Ishikawa (cell line): ENCODE measurements at regions not wholly inside any gene's neighbourhood (a gene's known extent, or its start where the extent isn't known, plus 50 kb on each side); places are given as distances from the start of the nearest gene placed in this dataset.

Source experiments
- CEBPB ChIP-seq: IDR thresholded peaks from 2 replicates; pipeline ENCODE4 v1.6.1; 2012
- CREB1 ChIP-seq: IDR thresholded peaks from 2 replicates; pipeline ENCODE4 v1.6.1; 2012; ENCODE audit warnings: low read depth
- EGR1 ChIP-seq: IDR thresholded peaks from 2 replicates; pipeline ENCODE4 v1.6.1; 2012
- EP300 ChIP-seq: IDR thresholded peaks from 2 replicates; pipeline ENCODE4 v1.6.1; 2012; ENCODE audit warnings: borderline replicate concordance
- FOXM1 ChIP-seq: IDR thresholded peaks from 2 replicates; pipeline ENCODE4 v1.6.1; 2012; ENCODE audit warnings: low read depth, borderline replicate concordance
- NFIC ChIP-seq: IDR thresholded peaks from 2 replicates; pipeline ENCODE4 v1.6.1; 2012
- RAD21 ChIP-seq: IDR thresholded peaks from 2 replicates; pipeline ENCODE4 v1.6.1; 2012; ENCODE audit warnings: low read depth
- REST ChIP-seq: IDR thresholded peaks from 2 replicates; pipeline ENCODE4 v1.6.1; 2012; ENCODE audit warnings: low read depth, mild to moderate bottlenecking
- TAF1 ChIP-seq: IDR thresholded peaks from 2 replicates; pipeline ENCODE4 v1.6.1; 2012; ENCODE audit warnings: low read depth, mild to moderate bottlenecking
- TCF12 ChIP-seq: IDR thresholded peaks from 2 replicates; pipeline ENCODE4 v1.6.1; 2012; ENCODE audit warnings: low read depth
- TEAD4 ChIP-seq: IDR thresholded peaks from 2 replicates; pipeline ENCODE4 v1.6.1; 2012
- YY1 ChIP-seq: IDR thresholded peaks from 2 replicates; pipeline ENCODE4 v1.6.1; 2012; ENCODE audit warnings: low read depth
- ZBTB7A ChIP-seq: IDR thresholded peaks from 2 replicates; pipeline ENCODE4 v1.6.1; 2012; ENCODE audit warnings: low read depth
- TF ChIP-seq, protein P1 (sequence below): IDR thresholded peaks from 2 replicates; pipeline ENCODE4 v1.6.1; 2012
- TF ChIP-seq, protein P2 (sequence below): IDR thresholded peaks from 2 replicates; pipeline ENCODE4 v1.6.1; 2012

- TF ChIP-seq TEAD4 = no peak
- no peak for TF ChIP-seq NFIC
- TF ChIP-seq EP300 = no peak
- no peak for TF ChIP-seq EGR1
- TF ChIP-seq CREB1 = no peak
- TF ChIP-seq CEBPB = no peak
- no peak for TF ChIP-seq TAF1
- TF ChIP-seq, protein P1, sequence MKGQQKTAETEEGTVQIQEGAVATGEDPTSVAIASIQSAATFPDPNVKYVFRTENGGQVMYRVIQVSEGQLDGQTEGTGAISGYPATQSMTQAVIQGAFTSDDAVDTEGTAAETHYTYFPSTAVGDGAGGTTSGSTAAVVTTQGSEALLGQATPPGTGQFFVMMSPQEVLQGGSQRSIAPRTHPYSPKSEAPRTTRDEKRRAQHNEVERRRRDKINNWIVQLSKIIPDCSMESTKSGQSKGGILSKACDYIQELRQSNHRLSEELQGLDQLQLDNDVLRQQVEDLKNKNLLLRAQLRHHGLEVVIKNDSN = no peak
Observed at GRCh38 chrX:9352243-9352642, 112.6 kb upstream of the TBL1X start.

DNA sequence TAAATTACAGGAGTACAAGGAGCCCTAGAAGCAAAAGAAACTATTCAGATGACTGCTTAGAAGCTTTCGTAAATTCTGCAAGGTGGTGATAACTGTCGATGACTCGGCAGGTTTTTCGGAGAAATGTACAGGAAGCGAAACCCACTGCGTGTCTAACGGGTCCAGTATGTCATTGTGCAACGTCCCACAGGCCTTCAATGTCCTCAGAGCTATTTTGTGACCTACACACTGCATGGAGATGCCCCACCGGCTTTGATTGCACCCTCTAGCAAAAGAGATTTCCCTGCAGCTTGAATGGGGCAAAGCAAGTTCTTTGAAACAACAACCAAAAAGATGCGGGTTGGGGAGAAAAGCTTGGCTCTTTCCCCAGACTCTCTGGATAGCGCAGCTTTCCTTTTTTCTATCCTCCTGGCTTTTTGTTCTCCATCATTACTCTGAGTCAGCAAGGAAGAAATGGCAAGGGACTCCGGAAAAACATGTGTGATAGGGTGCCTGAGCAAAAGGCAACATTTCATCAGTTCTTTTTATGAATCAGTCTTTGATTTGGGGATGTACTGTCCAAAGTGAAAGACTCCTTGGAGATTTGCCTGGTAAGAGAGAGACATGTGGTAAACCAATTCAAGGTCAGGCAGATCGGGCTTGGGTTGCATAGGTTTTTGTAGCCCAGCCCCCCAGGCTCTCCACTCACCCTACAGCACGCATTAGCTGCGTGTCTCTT lies 112.0 kb upstream of the TBL1X start:
- TF ChIP-seq TCF12 (no peak), CREB1 (no peak), REST (no peak), YY1 (no peak), NFIC (no peak), TAF1 (no peak), EGR1 (no peak)

GRCh38 chrX:9354918-9355317 lies 109.9 kb upstream of the TBL1X start:
- TF ChIP-seq RAD21 = no peak
- no peak for TF ChIP-seq TCF12
- no peak for TF ChIP-seq EP300
- no peak for TF ChIP-seq CEBPB
- TF ChIP-seq, protein P2, sequence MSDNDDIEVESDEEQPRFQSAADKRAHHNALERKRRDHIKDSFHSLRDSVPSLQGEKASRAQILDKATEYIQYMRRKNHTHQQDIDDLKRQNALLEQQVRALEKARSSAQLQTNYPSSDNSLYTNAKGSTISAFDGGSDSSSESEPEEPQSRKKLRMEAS = no peak
- no peak for TF ChIP-seq TAF1
- TF ChIP-seq, protein P1 = no peak
- TF ChIP-seq ZBTB7A = no peak
- TF ChIP-seq REST = no peak
- TF ChIP-seq YY1 = no peak

DNA sequence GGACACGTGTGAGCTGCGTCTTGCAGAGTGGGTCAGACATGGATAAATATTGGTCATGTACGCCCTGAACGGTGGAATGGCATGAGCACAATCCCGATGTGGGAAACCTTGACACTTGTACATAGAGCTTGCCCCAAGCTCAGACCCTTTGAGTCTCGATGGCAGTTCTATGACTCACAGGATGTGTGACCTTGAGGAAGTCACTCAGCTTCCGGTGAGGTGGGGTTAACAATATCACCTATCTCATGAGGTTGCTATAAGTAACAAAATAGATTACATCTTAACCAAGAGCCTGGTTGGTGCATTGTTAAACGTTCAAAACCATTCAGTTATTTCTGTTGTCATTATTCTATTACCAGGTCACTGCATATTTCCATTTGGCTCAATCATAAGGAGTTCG lies 109.1 kb upstream of the TBL1X start:
- no peak for TF ChIP-seq EGR1
- no peak for TF ChIP-seq REST
- no peak for TF ChIP-seq TCF12
- TF ChIP-seq TEAD4 = no peak

DNA sequence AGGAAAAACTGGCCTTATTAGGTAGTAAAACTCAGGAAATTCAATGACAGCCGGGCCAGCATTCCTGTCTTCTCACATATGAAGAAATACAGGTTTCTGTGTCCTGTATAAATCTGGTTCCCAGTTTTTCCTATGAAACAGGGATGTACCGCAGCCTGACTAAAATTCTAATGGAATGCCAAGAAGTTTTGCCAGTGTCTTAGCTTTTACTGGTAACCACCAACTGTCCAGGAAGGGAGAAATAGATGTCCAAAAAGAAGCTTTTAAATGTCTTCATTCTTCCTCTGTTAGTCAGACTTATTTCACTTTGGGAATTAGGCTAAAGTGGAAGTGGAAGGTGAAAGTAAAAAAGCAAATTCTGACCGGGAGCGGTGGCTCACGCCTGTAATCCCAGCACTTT lies 108.0 kb upstream of the TBL1X start:
- TF ChIP-seq, protein P1 = no peak
- TF ChIP-seq TCF12 = no peak
- no peak for TF ChIP-seq TEAD4
- TF ChIP-seq FOXM1 = no peak
- no peak for TF ChIP-seq TAF1
- TF ChIP-seq, protein P2 = no peak
- no peak for TF ChIP-seq NFIC
- no peak for TF ChIP-seq YY1
- no peak for TF ChIP-seq RAD21
